ENCODE measurements at regions not wholly inside any gene's neighbourhood (a gene's known extent, or its start where the extent isn't known, plus 50 kb on each side); places are given as distances from the start of the nearest gene placed in this dataset.

GRCh38 chr16:63577891-63578290 lies 1541.7 kb upstream of the CDH8 start:
- Histone ChIP-seq H3K27ac (ENCODE audit: control insufficient read depth, insufficient read depth) (no peak overlapping the region), H2AFZ (ENCODE audit: control insufficient read depth, low read depth, low read length) (no peak overlapping the region), H3K4me3 (no peak overlapping the region), H3K4me2 (ENCODE audit: control insufficient read depth, insufficient read depth) (no peak overlapping the region), H3K36me3 (ENCODE audit: control insufficient read depth in 2 of 2, insufficient read depth in 2 of 2, low read length in 1 of 2) (no peaks in the 10 kb centered on the region), H3K79me2 (ENCODE audit: control insufficient read depth, insufficient read depth, low read length) (no peaks in the 10 kb centered on the region), H3K9me3 (replicated peaks; ENCODE audit: control insufficient read depth, insufficient read depth, low read length) (no peaks in the 10 kb centered on the region), H4K20me1 (ENCODE audit: control insufficient read depth, insufficient read depth) (no peaks in the 10 kb centered on the region), H3K9ac (ENCODE audit: control insufficient read depth, insufficient read depth, low read length) (no peak overlapping the region), H3K4me1 (ENCODE audit: control insufficient read depth, insufficient read depth, low read length) (no peaks in the 10 kb centered on the region), H3K27me3 (replicated peaks in 1 of 2; ENCODE audit: control insufficient read depth in 2 of 2, insufficient read depth in 2 of 2, low read length in 1 of 2) (no peaks in the 10 kb centered on the region)
- in situ Hi-C loops (cut with MboI): no loop called here
- no peak for FAIRE-seq
- POLR2A ChIA-PET: no interaction called here
- DNase-seq (ENCODE audit: low read depth, low spot score): no peak
- TF ChIP-seq TCF7 (IDR thresholded peaks at IDR 0.05; ENCODE audit: borderline replicate concordance): no peak
- TF ChIP-seq, protein P1, sequence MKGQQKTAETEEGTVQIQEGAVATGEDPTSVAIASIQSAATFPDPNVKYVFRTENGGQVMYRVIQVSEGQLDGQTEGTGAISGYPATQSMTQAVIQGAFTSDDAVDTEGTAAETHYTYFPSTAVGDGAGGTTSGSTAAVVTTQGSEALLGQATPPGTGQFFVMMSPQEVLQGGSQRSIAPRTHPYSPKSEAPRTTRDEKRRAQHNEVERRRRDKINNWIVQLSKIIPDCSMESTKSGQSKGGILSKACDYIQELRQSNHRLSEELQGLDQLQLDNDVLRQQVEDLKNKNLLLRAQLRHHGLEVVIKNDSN (IDR thresholded peaks at IDR 0.05; ENCODE audit: borderline replicate concordance, extremely low read length, insufficient read depth, low read depth, low read length): no peak
- SMC1A ChIA-PET (ENCODE audit: uncharacterized antibody, unreplicated experiment): no interaction called here
- RAD21 ChIA-PET (ENCODE audit: unreplicated experiment): no interaction called here
- CTCF ChIA-PET: no interaction called here
- ATAC-seq: no peak
- no TSS peak for BruUV-seq (replicated peaks)
- intact Hi-C loops (cut with micrococcal nuclease; ENCODE audit: unreplicated experiment): no loop called here

GRCh38 chr16:63575041-63575440 lies 1538.8 kb upstream of the CDH8 start:
- Histone ChIP-seq H3K4me1 (ENCODE audit: control insufficient read depth, insufficient read depth, low read length) (no peaks in the 10 kb centered on the region), H4K20me1 (ENCODE audit: control insufficient read depth, insufficient read depth) (no peaks in the 10 kb centered on the region), H2AFZ (ENCODE audit: control insufficient read depth, low read depth, low read length) (no peak overlapping the region), H3K9me3 (replicated peaks; ENCODE audit: control insufficient read depth, insufficient read depth, low read length) (no peaks in the 10 kb centered on the region), H3K27ac (ENCODE audit: control insufficient read depth, insufficient read depth) (no peak overlapping the region), H3K4me2 (ENCODE audit: control insufficient read depth, insufficient read depth) (no peak overlapping the region), H3K9ac (ENCODE audit: control insufficient read depth, insufficient read depth, low read length) (no peak overlapping the region), H3K27me3 (replicated peaks in 1 of 2; ENCODE audit: control insufficient read depth in 2 of 2, insufficient read depth in 2 of 2, low read length in 1 of 2) (no peaks in the 10 kb centered on the region), H3K79me2 (ENCODE audit: control insufficient read depth, insufficient read depth, low read length) (no peaks in the 10 kb centered on the region), H3K36me3 (ENCODE audit: control insufficient read depth in 2 of 2, insufficient read depth in 2 of 2, low read length in 1 of 2) (no peaks in the 10 kb centered on the region), H3K4me3 (no peak overlapping the region)
- FAIRE-seq: no peak
- RAD21 ChIA-PET (ENCODE audit: unreplicated experiment): no interaction called here
- 0% methylated on average over 1 of the region's 1 CpG for WGBS (ENCODE audit: insufficient coverage, insufficient replicate concordance, low lambda C conversion rate, missing lambda C conversion rate)
- intact Hi-C loops (cut with micrococcal nuclease; ENCODE audit: unreplicated experiment): no loop called here
- SMC1A ChIA-PET (ENCODE audit: uncharacterized antibody, unreplicated experiment): interaction anchor here (1.4 kb wide), 1 partner anchor 18 kb away, joined by 3 read pairs; no protein-coding TSS in a partner anchor
- DNase-seq (ENCODE audit: low read depth, low spot score): no peak
- ATAC-seq: no peak
- TF ChIP-seq SIX5 (IDR thresholded peaks at IDR 0.05; ENCODE audit: low read depth, low read length, severe bottlenecking): no peak
- no peak for TF ChIP-seq HCFC1 (IDR thresholded peaks at IDR 0.05; ENCODE audit: low read length)
- TF ChIP-seq MXI1 (IDR thresholded peaks at IDR 0.05; ENCODE audit: low read depth, low read length): no peak
- TF ChIP-seq, protein P2, sequence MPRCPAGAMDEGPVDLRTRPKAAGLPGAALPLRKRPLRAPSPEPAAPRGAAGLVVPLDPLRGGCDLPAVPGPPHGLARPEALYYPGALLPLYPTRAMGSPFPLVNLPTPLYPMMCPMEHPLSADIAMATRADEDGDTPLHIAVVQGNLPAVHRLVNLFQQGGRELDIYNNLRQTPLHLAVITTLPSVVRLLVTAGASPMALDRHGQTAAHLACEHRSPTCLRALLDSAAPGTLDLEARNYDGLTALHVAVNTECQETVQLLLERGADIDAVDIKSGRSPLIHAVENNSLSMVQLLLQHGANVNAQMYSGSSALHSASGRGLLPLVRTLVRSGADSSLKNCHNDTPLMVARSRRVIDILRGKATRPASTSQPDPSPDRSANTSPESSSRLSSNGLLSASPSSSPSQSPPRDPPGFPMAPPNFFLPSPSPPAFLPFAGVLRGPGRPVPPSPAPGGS (IDR thresholded peaks at IDR 0.05; ENCODE audit: borderline replicate concordance, insufficient read depth, low read depth, low read length, poor library complexity, severe bottlenecking): no peak
- TF ChIP-seq CHD1 (IDR thresholded peaks at IDR 0.05; ENCODE audit: low read depth, low read length): no peak
- TF ChIP-seq NKRF (conservative IDR thresholded peaks at IDR 0.05): no peak
- no peak for TF ChIP-seq MYB (IDR thresholded peaks at IDR 0.05; ENCODE audit: borderline replicate concordance, low read depth, low read length)
- no peak for TF ChIP-seq TAF1 (IDR thresholded peaks at IDR 0.05; ENCODE audit: borderline replicate concordance, low read depth, low read length)
- POLR2A ChIA-PET: no interaction called here
- in situ Hi-C loops (cut with MboI): no loop called here
- no TSS peak for BruUV-seq (replicated peaks)
- CTCF ChIA-PET: no interaction called here
